ENCODE measurements at regions not wholly inside any gene's neighbourhood (a gene's known extent, or its start where the extent isn't known, plus 50 kb on each side); places are given as distances from the start of the nearest gene placed in this dataset.

DNA sequence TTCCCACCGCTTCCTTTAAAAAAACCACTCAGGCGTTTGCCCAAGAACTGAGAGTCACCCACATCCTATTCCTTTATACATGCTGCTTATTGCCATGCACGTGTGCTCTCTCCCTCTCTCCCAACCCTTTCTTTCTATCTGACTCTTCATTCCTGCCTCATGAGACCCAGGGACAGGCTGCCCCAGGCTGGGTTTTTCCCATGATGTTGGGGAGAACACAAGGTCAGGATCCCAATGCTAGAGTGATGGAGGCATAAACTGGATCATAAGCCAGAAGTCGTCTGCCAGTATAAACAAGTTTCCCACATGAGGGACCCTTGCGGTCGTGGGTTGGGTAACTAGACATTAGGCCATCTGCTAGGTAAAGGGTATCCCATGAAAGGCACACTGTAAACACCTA is 64.9 kb downstream of the CD2 start:
- no peak for FAIRE-seq
- intact Hi-C loops (cut with micrococcal nuclease; ENCODE audit: unreplicated experiment): loop anchor here (5.0 kb wide), 1 partner anchor 233 kb away; no protein-coding TSS in a partner anchor

DNA sequence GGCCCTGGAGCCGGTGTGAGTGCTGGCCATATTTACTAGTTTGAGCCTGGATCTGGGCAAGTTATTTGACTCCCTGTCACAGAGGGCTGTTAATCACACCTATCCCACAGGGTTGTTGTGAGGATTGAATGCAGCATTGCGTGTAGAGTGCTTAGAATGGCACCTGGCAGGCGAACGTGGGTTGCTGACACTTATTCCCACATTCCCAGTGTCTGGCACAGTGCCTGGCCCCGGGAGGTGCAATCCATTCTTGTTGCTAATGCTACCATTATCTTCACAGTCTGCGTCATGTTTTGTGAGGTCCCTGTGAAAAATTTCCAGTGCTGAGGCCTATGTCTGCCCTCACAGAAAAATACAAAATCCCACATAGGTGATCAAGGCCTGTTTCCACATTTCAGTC is 66.1 kb downstream of the CD2 start:
- Histone ChIP-seq H3K9ac (ENCODE audit: control insufficient read depth, insufficient read depth, low read length) (no peak overlapping the region), H2AFZ (ENCODE audit: control insufficient read depth, low read depth, low read length) (no peak overlapping the region), H3K27me3 (replicated peaks in 1 of 2; ENCODE audit: control insufficient read depth in 2 of 2, insufficient read depth in 2 of 2, low read length in 1 of 2) (no peaks in the 10 kb centered on the region; a peak in 1 of 4 replicates), H3K27ac (ENCODE audit: control insufficient read depth, insufficient read depth) (no peak overlapping the region), H3K4me1 (ENCODE audit: control insufficient read depth, insufficient read depth, low read length) (peaks cover 4% of the 10 kb centered on the region; the same call in 1 of the 2 replicates), H3K4me3 (no peak overlapping the region), H3K36me3 (ENCODE audit: control insufficient read depth in 2 of 2, insufficient read depth in 2 of 2, low read length in 1 of 2) (no peaks in the 10 kb centered on the region), H4K20me1 (ENCODE audit: control insufficient read depth, insufficient read depth) (no peaks in the 10 kb centered on the region), H3K79me2 (ENCODE audit: control insufficient read depth, insufficient read depth, low read length) (no peaks in the 10 kb centered on the region), H3K4me2 (ENCODE audit: control insufficient read depth, insufficient read depth) (no peak overlapping the region), H3K9me3 (replicated peaks; ENCODE audit: control insufficient read depth, insufficient read depth, low read length) (no peaks in the 10 kb centered on the region)
- in situ Hi-C loops (cut with MboI): loop anchor here (5.0 kb wide), 1 partner anchor 83 kb away; no protein-coding TSS in a partner anchor
- ChIA-PET CTCF (interaction anchor here (3.1 kb wide), 1 partner anchor 96 kb away, joined by 21 read pairs; no protein-coding TSS in a partner anchor), SMC1A (ENCODE audit: uncharacterized antibody, unreplicated experiment) (interaction anchor here (0.8 to 1.1 kb wide), 2 partner anchors 81 to 82 kb away, joined by 3 to 4 read pairs; no protein-coding TSS in a partner anchor), POLR2A (interaction anchor here (0.7 kb wide), 1 partner anchor 8 kb away, joined by 3 read pairs; no protein-coding TSS in a partner anchor), RAD21 (ENCODE audit: unreplicated experiment) (interaction anchor here (1.0 to 7.6 kb wide), 2 partner anchors 51 to 82 kb away, joined by 4 to 97 read pairs; no protein-coding TSS in a partner anchor)
- TF ChIP-seq KDM1A (IDR thresholded peaks at IDR 0.05; ENCODE audit: borderline replicate concordance): no peak
- TF ChIP-seq PML (IDR thresholded peaks at IDR 0.05; ENCODE audit: low read length): no peak
- TF ChIP-seq POLR2AphosphoS2 (IDR thresholded peaks at IDR 0.05; ENCODE audit: low read depth, low read length): no peak
- TF ChIP-seq, protein P1, sequence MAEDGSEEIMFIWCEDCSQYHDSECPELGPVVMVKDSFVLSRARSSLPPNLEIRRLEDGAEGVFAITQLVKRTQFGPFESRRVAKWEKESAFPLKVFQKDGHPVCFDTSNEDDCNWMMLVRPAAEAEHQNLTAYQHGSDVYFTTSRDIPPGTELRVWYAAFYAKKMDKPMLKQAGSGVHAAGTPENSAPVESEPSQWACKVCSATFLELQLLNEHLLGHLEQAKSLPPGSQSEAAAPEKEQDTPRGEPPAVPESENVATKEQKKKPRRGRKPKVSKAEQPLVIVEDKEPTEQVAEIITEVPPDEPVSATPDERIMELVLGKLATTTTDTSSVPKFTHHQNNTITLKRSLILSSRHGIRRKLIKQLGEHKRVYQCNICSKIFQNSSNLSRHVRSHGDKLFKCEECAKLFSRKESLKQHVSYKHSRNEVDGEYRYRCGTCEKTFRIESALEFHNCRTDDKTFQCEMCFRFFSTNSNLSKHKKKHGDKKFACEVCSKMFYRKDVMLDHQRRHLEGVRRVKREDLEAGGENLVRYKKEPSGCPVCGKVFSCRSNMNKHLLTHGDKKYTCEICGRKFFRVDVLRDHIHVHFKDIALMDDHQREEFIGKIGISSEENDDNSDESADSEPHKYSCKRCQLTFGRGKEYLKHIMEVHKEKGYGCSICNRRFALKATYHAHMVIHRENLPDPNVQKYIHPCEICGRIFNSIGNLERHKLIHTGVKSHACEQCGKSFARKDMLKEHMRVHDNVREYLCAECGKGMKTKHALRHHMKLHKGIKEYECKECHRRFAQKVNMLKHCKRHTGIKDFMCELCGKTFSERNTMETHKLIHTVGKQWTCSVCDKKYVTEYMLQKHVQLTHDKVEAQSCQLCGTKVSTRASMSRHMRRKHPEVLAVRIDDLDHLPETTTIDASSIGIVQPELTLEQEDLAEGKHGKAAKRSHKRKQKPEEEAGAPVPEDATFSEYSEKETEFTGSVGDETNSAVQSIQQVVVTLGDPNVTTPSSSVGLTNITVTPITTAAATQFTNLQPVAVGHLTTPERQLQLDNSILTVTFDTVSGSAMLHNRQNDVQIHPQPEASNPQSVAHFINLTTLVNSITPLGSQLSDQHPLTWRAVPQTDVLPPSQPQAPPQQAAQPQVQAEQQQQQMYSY (CRISPR knock-in tag; IDR thresholded peaks at IDR 0.05): no peak
- peak; percentile 20; the same call in 1 of the 2 replicates for TF ChIP-seq IKZF1 (conservative IDR thresholded peaks at IDR 0.05)
- TF ChIP-seq CHD4 (IDR thresholded peaks at IDR 0.05): no peak
- TF ChIP-seq, protein P2, sequence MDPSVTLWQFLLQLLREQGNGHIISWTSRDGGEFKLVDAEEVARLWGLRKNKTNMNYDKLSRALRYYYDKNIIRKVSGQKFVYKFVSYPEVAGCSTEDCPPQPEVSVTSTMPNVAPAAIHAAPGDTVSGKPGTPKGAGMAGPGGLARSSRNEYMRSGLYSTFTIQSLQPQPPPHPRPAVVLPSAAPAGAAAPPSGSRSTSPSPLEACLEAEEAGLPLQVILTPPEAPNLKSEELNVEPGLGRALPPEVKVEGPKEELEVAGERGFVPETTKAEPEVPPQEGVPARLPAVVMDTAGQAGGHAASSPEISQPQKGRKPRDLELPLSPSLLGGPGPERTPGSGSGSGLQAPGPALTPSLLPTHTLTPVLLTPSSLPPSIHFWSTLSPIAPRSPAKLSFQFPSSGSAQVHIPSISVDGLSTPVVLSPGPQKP (IDR thresholded peaks at IDR 0.05; ENCODE audit: low read depth, low read length): no peak
- no peak for TF ChIP-seq NBN (IDR thresholded peaks at IDR 0.05)
- ATAC-seq: no peak
- DNase-seq (ENCODE audit: low read depth, low spot score): no peak
- WGBS (ENCODE audit: insufficient coverage, insufficient replicate concordance, low lambda C conversion rate, missing lambda C conversion rate): 66% methylated on average over 6 of the region's 6 CpGs
- no peak for FAIRE-seq
- no TSS peak for BruUV-seq (replicated peaks)
- intact Hi-C loops (cut with micrococcal nuclease; ENCODE audit: unreplicated experiment): no loop called here

More for the DNA sequence above, 64.9 kb downstream of the CD2 start:
- 46% methylated on average over 6 of the region's 6 CpGs for WGBS (ENCODE audit: insufficient coverage, insufficient replicate concordance, low lambda C conversion rate, missing lambda C conversion rate)
- POLR2A ChIA-PET: interaction anchor here (0.7 kb wide), 1 partner anchor 112 kb away, joined by 6 read pairs; no protein-coding TSS in a partner anchor
- Histone ChIP-seq H3K27ac (ENCODE audit: control insufficient read depth, insufficient read depth) (no peak overlapping the region), H3K27me3 (replicated peaks in 1 of 2; ENCODE audit: control insufficient read depth in 2 of 2, insufficient read depth in 2 of 2, low read length in 1 of 2) (no peaks in the 10 kb centered on the region; a peak in 1 of 4 replicates), H3K79me2 (ENCODE audit: control insufficient read depth, insufficient read depth, low read length) (no peaks in the 10 kb centered on the region), H3K4me2 (ENCODE audit: control insufficient read depth, insufficient read depth) (no peak overlapping the region), H3K9ac (ENCODE audit: control insufficient read depth, insufficient read depth, low read length) (no peak overlapping the region), H2AFZ (ENCODE audit: control insufficient read depth, low read depth, low read length) (no peak overlapping the region), H3K9me3 (replicated peaks; ENCODE audit: control insufficient read depth, insufficient read depth, low read length) (no peaks in the 10 kb centered on the region; the same call in 2 of the 3 replicates), H3K4me1 (ENCODE audit: control insufficient read depth, insufficient read depth, low read length) (peaks cover 4% of the 10 kb centered on the region; the same call in 1 of the 2 replicates), H3K4me3 (no peak overlapping the region), H4K20me1 (ENCODE audit: control insufficient read depth, insufficient read depth) (no peaks in the 10 kb centered on the region), H3K36me3 (ENCODE audit: control insufficient read depth in 2 of 2, insufficient read depth in 2 of 2, low read length in 1 of 2) (no peaks in the 10 kb centered on the region)
- BruUV-seq (replicated peaks): no TSS peak
- CTCF ChIA-PET: interaction anchor here (1.4 to 7.0 kb wide), 8 partner anchors 7 to 95 kb away, joined by 4 to 126 read pairs (median 18); no protein-coding TSS in a partner anchor
- SMC1A ChIA-PET (ENCODE audit: uncharacterized antibody, unreplicated experiment): interaction anchor here (0.9 to 7.6 kb wide), 9 partner anchors 7 to 245 kb away, joined by 4 to 109 read pairs (median 14); partner anchors contain the start of gene TTF2
- RAD21 ChIA-PET (ENCODE audit: unreplicated experiment): interaction anchor here (0.6 to 7.6 kb wide), 5 partner anchors 8 to 195 kb away, joined by 3 to 97 read pairs (median 6); no protein-coding TSS in a partner anchor
- no peak for ATAC-seq
- TF ChIP-seq CBX3 (IDR thresholded peaks at IDR 0.05; ENCODE audit: borderline replicate concordance, low read depth): no peak
- TF ChIP-seq IKZF1 (conservative IDR thresholded peaks at IDR 0.05): 0 out of 2 replicates have a peak, but pooled peaks have one; percentile 29
- in situ Hi-C loops (cut with MboI): no loop called here
- no peak for DNase-seq (ENCODE audit: low read depth, low spot score)

Measured in GM12878 (cell line).